Fibroblast of lung (primary cell): ENCODE measurements at regions not wholly inside any gene's neighbourhood (a gene's known extent, or its start where the extent isn't known, plus 50 kb on each side); places are given as distances from the start of the nearest gene placed in this dataset.

Experiments used
- DNase-seq, 2 donors: peaks; one replicate each; pipeline versions ENCODE4 v3.0.0 to v3.0.0-alpha.2; 2010; ENCODE audit warnings: low read depth in 2 of 2
- H2AFZ ChIP-seq: 2 replicates; pipeline ENCODE4 v1.5.1; 2012; ENCODE audit warnings: low read length, control low read depth, inconsistent platforms
- H3K27ac ChIP-seq: 2 replicates; pipeline ENCODE4 v1.5.1; 2011; ENCODE audit warnings: low read length, control low read depth; ENCODE audit not compliant: insufficient read depth
- H3K27me3 ChIP-seq: 2 replicates; pipeline ENCODE4 v1.5.1; 2011; ENCODE audit warnings: mild to moderate bottlenecking, low read length; ENCODE audit not compliant: control insufficient read depth, insufficient read depth
- H3K36me3 ChIP-seq: 2 replicates; pipeline ENCODE4 v1.5.1; 2011; ENCODE audit warnings: low read length; ENCODE audit not compliant: control insufficient read depth, insufficient read depth
- H3K4me1 ChIP-seq: 2 replicates; pipeline ENCODE4 v1.5.1; 2011; ENCODE audit warnings: low read length; ENCODE audit not compliant: control insufficient read depth, insufficient read depth; ENCODE audit errors: extremely low read depth
- H3K4me2 ChIP-seq: 2 replicates; pipeline ENCODE4 v1.5.1; 2011; ENCODE audit warnings: low read length, control low read depth; ENCODE audit not compliant: insufficient read depth; ENCODE audit errors: extremely low read depth
- H3K4me3 ChIP-seq, 4 experiments: fragments of 200-600 bp in 1 of 4; sonication (generic) in 1 of 4; replicated peaks in 1 of 4; 2 replicates each; pipeline ENCODE4 v1.5.1; 2011 to 2016; ENCODE audit warnings: low read length in 4 of 4, low read depth in 3 of 4, mild to moderate bottlenecking in 3 of 4, control low read depth in 2 of 4, inconsistent platforms in 1 of 4, mixed read lengths in 1 of 4; ENCODE audit not compliant: insufficient read depth in 1 of 4; ENCODE audit errors: control extremely low read depth in 1 of 4
- H3K79me2 ChIP-seq: 2 replicates; pipeline ENCODE4 v1.5.1; 2012; ENCODE audit warnings: mild to moderate bottlenecking, low read length, inconsistent platforms; ENCODE audit not compliant: control insufficient read depth, insufficient read depth
- H3K9ac ChIP-seq: 2 replicates; pipeline ENCODE4 v1.5.1; 2011; ENCODE audit warnings: mild to moderate bottlenecking, low read length, control low read depth; ENCODE audit not compliant: insufficient read depth
- H3K9me3 ChIP-seq: 2 replicates; pipeline ENCODE4 v1.5.1; 2012; ENCODE audit warnings: low read depth, low read length; ENCODE audit not compliant: control insufficient read depth, insufficient read depth
- H4K20me1 ChIP-seq: 2 replicates; pipeline ENCODE4 v1.5.1; 2011; ENCODE audit warnings: low read length; ENCODE audit not compliant: control insufficient read depth, insufficient read depth; ENCODE audit errors: extremely low read depth
- EZH2 ChIP-seq: IDR thresholded peaks from 2 replicates; pipeline ENCODE4 v1.5.1; 2012; ENCODE audit warnings: low read length, control low read depth, mild to moderate bottlenecking; ENCODE audit errors: missing control alignments
- TF ChIP-seq, protein P1 (sequence below), 2 donors: IDR thresholded peaks in 1 of 2; conservative IDR thresholded peaks in 1 of 2; 1 replicate in 1 of 2; 2 replicates in 1 of 2; pipeline ENCODE4 v1.5.1; 2011 to 2012; ENCODE audit warnings: low read length in 2 of 2, control low read depth in 1 of 2, inconsistent platforms in 1 of 2, low read depth in 1 of 2, mild to moderate bottlenecking in 1 of 2

DNA sequence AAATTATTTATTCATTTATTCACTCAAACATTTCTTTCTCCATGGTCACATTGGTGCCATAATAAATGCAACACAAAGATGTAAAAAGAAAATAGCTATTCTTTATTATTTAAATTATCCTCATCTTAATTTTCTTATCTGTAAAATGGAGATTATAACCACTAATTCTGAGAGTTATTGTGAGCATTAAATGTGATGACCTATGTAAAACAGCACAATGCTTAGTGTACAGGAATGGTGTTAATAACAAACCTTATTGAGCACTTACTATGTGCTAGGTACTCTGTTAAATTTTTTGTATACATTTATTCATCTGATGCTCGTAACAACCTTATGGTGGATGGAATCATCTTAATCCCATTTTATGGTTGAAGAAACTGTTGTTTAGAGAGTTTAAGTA, 84.6 kb downstream of the NTMT2 start:
- H3K9me3 ChIP-seq, result no peaks in the 10 kb centered on the region
- H3K79me2 ChIP-seq, result no peaks in the 10 kb centered on the region
- H3K4me1 ChIP-seq, result no peaks in the 10 kb centered on the region
- H2AFZ ChIP-seq, result no peak overlapping the region
- no peak overlapping the region for H3K27ac ChIP-seq
- no peak overlapping the region for H3K9ac ChIP-seq
- DNase-seq, result no peak
- H3K36me3 ChIP-seq, result no peaks in the 10 kb centered on the region
- TF ChIP-seq, protein P1, sequence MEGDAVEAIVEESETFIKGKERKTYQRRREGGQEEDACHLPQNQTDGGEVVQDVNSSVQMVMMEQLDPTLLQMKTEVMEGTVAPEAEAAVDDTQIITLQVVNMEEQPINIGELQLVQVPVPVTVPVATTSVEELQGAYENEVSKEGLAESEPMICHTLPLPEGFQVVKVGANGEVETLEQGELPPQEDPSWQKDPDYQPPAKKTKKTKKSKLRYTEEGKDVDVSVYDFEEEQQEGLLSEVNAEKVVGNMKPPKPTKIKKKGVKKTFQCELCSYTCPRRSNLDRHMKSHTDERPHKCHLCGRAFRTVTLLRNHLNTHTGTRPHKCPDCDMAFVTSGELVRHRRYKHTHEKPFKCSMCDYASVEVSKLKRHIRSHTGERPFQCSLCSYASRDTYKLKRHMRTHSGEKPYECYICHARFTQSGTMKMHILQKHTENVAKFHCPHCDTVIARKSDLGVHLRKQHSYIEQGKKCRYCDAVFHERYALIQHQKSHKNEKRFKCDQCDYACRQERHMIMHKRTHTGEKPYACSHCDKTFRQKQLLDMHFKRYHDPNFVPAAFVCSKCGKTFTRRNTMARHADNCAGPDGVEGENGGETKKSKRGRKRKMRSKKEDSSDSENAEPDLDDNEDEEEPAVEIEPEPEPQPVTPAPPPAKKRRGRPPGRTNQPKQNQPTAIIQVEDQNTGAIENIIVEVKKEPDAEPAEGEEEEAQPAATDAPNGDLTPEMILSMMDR (conservative IDR thresholded peaks at IDR 0.05 in 1 of 2, IDR thresholded peaks at IDR 0.05 in 1 of 2; ENCODE audit: low read depth in 1 of 2, low read length in 2 of 2), result no peak
- TF ChIP-seq EZH2, result no peak
- no peaks in the 10 kb centered on the region for H4K20me1 ChIP-seq
- no peaks in the 10 kb centered on the region for H3K27me3 ChIP-seq
- H3K4me2 ChIP-seq, result no peak overlapping the region
- no peak overlapping the region for H3K4me3 ChIP-seq

DNA sequence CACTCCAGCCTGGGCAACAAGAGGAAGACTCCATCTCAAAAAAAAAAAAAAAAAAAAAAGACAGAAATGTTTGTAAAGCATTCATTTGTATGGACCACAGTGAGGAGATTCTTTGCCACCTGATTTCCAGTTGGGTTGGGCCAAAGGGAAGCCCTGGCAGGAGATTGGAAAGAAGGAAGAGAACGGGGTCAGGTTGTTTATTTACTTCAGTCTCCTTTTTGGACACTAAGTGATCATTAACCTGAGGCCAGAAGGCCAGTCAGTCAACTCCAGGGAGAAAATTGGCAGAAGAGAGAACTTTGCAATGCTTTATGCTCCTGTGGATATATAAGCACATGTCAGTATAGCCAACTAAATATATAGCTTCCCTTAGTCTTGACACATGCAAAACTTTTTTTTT, 85.9 kb downstream of the NTMT2 start:
- Histone ChIP-seq H4K20me1 (no peaks in the 10 kb centered on the region), H3K27ac (no peak overlapping the region), H3K9me3 (no peaks in the 10 kb centered on the region), H3K4me1 (no peaks in the 10 kb centered on the region), H3K4me3 (no peak overlapping the region), H3K9ac (no peak overlapping the region), H2AFZ (no peak overlapping the region), H3K79me2 (no peaks in the 10 kb centered on the region), H3K27me3 (no peaks in the 10 kb centered on the region), H3K4me2 (no peak overlapping the region), H3K36me3 (no peaks in the 10 kb centered on the region)
- no peak for DNase-seq
- TF ChIP-seq, protein P1 (conservative IDR thresholded peaks at IDR 0.05 in 1 of 2, IDR thresholded peaks at IDR 0.05 in 1 of 2; ENCODE audit: low read depth in 1 of 2, low read length in 2 of 2), result no peak
- TF ChIP-seq EZH2, result no peak

DNA sequence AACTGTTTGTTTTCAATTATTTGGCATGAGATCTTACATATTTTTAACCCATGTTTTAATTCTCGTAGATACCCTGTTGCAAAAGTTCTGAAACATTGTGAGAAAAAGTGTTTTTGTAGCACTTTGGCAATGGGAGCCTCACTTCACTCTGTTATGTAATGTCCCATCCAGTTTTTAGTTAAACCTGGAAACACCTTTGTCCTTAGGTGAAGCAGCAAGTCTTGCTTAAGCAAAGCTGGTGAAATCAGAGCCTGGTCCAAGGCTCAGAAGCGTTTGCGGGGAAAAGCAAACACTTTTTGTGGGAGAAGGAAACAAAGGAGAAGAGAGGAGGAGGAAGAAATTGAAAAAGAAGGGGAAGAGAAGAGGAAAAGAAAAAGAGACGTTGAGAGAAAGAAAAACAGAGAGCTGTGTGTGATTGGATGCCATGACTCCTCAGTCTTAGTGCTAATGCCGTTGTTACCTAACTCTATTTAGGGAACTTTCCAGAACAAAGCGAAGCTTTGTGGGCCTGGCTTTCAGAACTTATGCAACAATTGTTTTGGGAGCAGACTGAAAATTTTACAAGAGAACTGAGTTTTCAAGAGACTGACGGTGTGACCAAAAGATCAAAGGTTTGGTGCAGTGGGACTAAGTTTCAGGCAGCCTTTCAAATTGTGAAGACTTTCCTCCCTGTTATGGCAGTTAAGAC, 93.1 kb downstream of the NTMT2 start:
- no peaks in the 10 kb centered on the region for H3K9me3 ChIP-seq
- DNase-seq, result no peak
- no peak for TF ChIP-seq EZH2
- TF ChIP-seq, protein P1 (conservative IDR thresholded peaks at IDR 0.05 in 1 of 2, IDR thresholded peaks at IDR 0.05 in 1 of 2; ENCODE audit: low read depth in 1 of 2, low read length in 2 of 2), result no peak
- H3K9ac ChIP-seq, result no peak overlapping the region
- H3K4me1 ChIP-seq, result no peaks in the 10 kb centered on the region
- H3K27me3 ChIP-seq, result no peaks in the 10 kb centered on the region
- H2AFZ ChIP-seq, result no peak overlapping the region
- H3K4me2 ChIP-seq, result no peak overlapping the region
- no peaks in the 10 kb centered on the region for H3K36me3 ChIP-seq
- H3K4me3 ChIP-seq, result no peak overlapping the region
- H4K20me1 ChIP-seq, result no peaks in the 10 kb centered on the region
- no peak overlapping the region for H3K27ac ChIP-seq
- H3K79me2 ChIP-seq, result no peaks in the 10 kb centered on the region
